GM19463 (cell line): ENCODE measurements at regions not wholly inside any gene's neighbourhood (a gene's known extent, or its start where the extent isn't known, plus 50 kb on each side); places are given as distances from the start of the nearest gene placed in this dataset.

ENCODE experiments used
- ATAC-seq: cut with Tn5 transposase; IDR thresholded peaks from one replicate; pipeline ENCODE4 v1.9.1; 2021; ENCODE audit warnings: mild to moderate bottlenecking, moderate library complexity; ENCODE audit not compliant: unreplicated experiment

DNA sequence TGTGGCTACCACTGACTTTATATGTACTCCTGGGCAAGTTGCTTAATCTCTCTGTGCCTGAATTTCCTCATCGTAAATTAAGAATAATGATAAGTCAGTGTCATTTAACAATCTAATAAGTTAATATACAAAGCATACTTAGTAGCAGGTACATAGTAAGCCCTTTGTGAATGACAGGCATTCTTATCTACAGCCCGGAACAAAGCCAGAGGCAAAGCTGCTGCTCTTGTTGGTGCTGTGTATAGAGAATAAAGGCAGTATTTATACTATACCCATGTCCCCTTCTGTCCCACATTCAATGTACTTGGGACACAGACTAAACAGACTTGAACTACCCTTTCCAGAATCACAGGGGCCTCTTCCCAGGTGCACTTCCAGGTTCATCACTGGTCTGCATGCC is 229.7 kb upstream of the NCAM1 start:
- ATAC-seq, result no peak

GRCh38 chr11:112732031-112732430 is 229.2 kb upstream of the NCAM1 start:
- no peak for ATAC-seq

GRCh38 chr11:112734207-112734606 is 227.0 kb upstream of the NCAM1 start:
- no peak for ATAC-seq

DNA sequence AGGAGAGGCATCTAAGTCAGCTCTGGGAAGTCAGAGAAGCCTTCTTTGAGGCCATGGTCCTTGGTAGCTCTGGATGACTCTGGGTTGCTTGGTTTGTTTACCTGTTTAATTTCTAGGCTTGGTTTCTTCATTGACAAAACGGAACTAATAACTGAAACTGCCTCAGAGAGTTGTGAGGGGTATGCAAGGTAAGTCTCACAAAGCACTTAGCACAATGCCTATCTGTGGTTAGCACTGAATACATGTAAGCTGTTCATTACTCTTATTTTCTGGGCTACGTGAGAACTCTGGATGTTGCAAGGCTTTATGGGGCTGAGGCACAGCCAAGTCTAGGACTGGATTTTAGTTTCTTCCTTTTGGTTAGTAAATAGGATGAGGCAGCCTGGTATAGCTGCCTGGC is 225.8 kb upstream of the NCAM1 start:
- ATAC-seq, result no peak

DNA sequence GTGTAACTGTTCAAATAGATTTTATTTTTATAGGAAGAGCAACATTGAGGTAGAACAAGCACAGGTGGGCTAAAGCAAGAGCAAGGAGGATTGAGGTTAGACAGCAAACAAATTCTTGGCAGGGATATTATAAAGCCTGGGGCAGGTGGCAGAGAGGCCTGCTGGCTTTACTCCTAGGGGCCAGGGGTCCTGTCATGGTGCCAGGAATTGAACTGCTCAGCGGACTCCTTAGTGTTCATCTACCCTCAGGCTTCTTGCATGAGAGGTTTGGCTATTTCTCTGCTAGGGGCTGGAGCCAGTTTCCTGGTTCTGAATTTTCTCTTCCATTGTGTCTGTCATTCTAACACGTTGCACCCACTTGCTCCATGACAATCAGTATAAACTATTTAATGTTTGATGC is 217.2 kb upstream of the NCAM1 start:
- no peak for ATAC-seq

- no peak for ATAC-seq
Measured at GRCh38 chr11:112745973-112746372, 215.2 kb upstream of the NCAM1 start.

GRCh38 chr11:112748252-112748651 is 213.0 kb upstream of the NCAM1 start:
- ATAC-seq, result no peak

DNA sequence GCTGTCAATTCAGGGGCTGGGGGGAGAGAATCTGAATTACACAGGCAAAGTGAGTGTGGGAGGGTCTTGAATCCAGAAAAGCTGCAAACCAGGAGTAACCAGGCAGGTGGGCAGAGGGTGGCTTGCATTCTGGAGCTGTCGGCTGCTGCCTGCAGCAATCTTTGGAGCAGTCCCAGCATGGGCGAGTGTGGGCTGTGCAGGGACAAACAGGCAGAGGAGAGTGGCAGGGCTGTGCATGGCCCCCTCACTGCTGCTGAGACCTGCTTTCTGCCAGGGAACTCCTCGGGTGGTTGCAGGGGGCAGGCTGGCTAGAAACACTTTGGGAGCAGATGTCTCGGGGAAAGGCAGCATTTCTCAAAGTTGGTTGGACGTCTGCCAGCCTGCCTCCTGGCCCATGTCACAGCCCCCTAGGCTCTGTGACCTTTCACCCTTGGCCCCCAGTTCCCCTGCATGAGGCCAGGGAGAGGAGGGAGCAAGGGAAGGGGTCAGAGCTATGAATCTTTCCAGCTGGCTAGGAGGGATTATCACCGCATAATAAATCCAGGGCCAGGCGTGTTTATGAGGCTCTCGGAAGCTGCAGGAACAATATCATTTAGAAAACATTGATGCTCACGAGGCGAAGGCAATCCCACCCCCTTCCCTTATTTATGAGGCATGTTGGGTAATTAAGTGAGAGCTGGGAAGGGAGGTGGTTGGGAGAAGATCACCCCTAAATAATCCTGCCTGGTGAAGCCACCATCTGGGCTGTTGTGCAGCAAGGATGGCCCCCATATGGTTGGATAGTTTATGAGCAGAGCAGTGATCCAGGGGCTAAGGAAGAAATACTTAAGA is 212.3 kb upstream of the NCAM1 start:
- ATAC-seq, result no peak

DNA sequence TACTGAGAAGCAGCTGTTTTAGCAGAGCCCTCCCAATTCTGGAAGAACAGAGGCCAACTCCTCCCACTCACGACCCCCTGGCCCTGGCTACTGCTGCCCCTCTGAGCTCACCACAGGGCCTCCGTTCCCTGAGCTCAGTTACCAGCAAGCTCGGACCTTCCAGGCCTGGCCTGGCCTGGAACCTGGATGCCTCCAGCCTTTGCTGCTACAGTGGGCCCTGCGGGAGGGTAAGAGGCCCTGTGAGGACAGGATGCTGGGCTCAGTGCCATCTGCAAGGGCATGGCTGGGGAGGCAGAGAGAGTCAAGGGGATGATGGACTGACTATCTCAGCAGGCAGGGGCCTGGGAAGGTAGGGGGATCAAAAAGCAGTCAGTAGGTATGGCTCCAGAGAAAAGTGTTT is 209.9 kb upstream of the NCAM1 start:
- ATAC-seq, result no peak

- no peak for ATAC-seq
Measured at GRCh38 chr11:112751772-112752171, 209.4 kb upstream of the NCAM1 start.

DNA sequence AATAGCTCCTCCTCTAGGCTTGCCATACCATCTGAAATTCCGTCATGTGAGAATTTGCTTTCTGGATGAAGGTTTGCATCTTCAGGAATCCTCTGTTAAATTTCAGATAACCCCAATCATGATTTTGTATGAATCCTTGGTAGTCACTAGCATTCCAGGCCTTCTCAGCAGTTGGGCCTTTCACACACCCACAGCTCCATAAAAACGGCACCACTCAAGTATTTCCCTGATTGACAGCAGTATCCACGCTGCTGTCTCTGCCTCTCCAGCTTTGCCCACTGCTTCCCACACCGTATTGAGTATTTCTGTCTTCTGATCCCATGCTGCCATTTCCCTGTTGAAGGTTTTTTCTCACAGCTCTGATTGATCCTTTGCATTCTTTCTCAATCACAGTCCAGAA is 208.7 kb upstream of the NCAM1 start:
- no peak for ATAC-seq

DNA sequence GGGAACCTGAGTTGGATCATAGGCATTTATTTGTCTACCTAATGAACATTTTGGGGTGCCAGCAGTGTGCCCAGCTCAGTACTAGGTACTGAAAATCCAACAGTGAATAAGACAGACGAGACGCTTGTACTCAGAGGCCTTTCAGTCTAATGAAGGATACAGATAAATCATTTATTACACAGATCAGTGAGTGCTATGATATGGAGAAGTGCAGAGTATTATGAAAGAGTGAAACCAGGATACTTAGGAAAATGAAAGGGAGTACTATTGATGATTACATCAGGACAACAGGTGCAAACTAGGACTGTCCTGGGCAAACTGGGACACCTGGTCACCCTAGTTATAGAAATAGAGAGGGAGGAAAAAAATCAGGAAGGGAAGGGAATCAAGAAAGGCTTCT is 207.5 kb upstream of the NCAM1 start:
- no peak for ATAC-seq

- ATAC-seq, result no peak
Measured at GRCh38 chr11:112759418-112759817, 201.8 kb upstream of the NCAM1 start.

DNA sequence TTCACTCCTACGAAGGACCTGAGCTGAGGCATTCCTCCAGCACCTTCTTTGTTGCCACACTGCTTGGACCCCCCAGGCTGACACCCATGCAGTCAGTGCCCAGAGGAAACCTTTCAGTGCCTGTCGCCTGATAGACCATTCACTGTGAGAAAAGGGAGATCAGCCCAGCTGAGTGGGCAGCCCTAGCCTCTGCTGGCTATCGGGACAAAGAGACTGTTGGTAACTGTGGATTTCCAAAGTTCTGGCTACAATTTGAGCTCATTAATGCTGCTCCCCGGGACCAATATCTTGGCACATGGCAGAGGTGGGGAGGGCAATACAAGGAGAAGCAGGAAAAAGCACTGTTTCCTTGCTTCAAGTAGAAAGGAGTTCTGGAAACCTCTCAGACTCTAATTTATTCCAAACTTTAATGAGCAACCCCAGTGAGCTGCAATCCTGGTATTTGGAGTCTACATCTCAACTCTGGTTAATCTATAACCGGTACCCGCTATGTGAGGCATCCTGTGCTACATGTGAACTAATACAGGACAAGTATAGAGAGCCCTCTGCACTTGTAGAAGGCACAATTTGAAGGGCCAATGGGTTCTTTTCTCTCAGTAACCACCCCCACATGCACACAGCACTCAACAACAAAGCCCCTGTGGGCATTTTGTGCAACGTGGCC is 200.7 kb upstream of the NCAM1 start:
- ATAC-seq, result no peak

DNA sequence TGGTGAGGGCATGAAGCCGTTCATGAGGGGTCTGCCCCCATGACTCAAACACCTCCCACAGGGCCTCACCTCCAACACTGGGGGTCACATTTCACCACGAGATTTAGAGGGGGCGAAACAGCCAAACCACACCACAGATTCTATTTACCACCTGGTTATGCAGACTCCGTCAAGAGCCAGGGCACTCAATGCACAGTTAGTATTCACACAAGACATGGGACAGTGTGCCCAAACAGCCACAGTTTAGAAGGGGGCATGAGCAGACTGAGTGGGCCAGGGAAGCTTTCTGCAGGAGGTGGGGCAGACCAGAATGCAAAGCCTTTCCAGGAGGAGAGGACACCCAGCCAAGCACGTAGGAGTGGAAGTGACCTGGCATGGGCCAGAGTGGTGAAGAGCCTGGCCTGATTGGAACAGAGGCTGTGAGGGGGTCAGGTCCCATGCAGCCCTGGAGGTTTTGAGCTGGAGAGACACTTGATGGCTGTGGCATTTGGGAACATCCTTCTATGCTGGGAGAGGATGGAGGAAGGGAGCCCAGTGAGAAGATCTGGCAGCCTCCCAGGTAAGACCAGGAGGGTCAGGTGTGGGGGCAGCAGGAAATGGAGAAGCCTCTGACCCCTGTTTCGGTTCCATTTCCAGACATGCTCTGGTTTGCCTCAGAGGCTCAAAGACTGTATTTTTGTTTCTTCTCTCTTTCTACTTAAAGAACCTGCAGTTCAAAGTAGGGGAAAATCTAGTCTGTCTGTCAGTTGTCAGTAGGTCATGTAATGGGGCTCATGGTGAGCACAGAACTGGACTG is 199.1 kb upstream of the NCAM1 start:
- no peak for ATAC-seq

- ATAC-seq, result no peak
Measured at GRCh38 chr11:112762707-112763090, 198.5 kb upstream of the NCAM1 start.

- no peak for ATAC-seq
Measured at GRCh38 chr11:112765337-112765736, 195.9 kb upstream of the NCAM1 start.

GRCh38 chr11:112769170-112769569 is 192.1 kb upstream of the NCAM1 start:
- no peak for ATAC-seq

DNA sequence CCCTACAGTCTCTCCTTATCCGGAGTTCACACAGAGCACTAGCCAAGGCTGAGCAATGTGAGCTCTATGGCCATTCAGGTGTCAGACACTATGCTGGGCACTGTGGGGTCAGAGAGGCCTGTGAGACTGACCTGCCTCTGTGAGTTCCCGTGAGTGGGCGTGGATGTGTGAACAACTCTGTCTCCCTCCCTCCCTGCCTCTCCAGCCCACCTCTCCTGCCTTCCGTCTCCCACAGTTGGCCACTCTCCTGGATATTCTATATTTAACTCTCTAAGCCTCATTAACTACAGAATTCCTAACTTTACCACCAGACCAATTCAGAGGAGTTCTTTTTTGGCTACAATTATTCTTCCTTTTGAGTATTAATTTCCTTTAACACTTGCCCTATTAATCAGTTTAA is 191.6 kb upstream of the NCAM1 start:
- ATAC-seq, result no peak

GRCh38 chr11:112770033-112770432 is 191.2 kb upstream of the NCAM1 start:
- ATAC-seq, result no peak

DNA sequence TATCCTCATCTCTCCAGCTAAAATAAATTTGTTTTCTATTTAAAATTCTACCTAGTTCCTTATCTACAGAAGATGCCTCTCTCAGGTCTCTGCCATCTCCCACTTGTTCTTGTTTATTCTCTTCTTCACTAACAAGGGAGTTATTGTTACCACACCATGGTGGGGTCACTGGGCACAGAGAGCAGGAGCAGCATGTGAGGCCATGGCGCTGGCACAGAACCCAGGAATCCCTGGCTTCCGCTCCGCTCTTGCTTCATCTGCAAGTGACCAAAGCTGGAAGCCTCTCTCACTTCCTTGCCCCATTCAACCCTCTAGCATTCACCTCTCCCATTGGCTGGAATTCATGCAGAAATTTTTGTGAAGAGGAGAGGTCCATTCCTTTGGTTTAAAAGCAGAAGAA is 190.7 kb upstream of the NCAM1 start:
- ATAC-seq, result no peak

DNA sequence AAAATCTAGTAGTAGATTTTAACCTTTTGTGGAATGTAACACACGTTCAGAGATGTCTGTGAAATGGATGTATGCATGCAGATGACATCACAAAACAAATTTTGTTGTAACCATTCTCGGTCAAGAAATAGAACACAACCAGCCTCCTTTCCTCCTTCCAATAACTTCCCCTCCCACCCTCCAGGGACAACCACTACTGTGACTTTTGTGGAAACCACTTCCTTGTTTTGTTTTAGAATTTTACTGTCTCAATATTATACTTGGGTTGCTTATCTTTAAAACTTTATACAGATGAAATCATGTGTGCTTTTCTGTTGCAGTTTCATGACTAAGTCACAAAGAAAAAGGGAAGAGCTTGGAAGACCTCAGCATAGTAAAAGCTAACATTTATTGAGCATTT is 189.4 kb upstream of the NCAM1 start:
- ATAC-seq, result no peak
